ENCODE measurements at regions not wholly inside any gene's neighbourhood (a gene's known extent, or its start where the extent isn't known, plus 50 kb on each side); places are given as distances from the start of the nearest gene placed in this dataset.

DNA sequence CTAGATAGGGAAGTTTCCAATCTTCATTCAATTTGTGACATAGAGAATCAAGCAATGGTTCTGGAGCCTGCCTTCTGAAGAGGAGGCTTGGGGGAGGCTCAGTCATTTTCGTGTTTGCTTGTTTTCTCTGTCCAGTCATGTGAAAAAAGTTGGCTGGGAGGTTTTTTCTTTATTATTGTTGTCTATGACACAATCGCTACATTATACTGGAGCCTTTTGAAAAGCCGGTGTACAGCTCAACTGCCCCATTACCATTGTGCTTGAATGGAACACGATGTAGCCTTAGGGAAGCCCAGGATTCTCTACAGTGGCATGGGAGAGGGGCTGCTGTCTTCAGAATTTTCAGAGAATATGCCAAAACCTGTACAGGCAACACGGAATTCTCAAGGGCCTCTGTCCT is 57.9 kb upstream of the NCAM1 start:
- TF ChIP-seq CTCF (conservative IDR thresholded peaks at IDR 0.05; ENCODE audit: low read depth, low read length) (no peak), MAFK (IDR thresholded peaks at IDR 0.05; ENCODE audit: low read depth, low read length) (no peak)
